HCT116 (cell line): ENCODE measurements at regions not wholly inside any gene's neighbourhood (a gene's known extent, or its start where the extent isn't known, plus 50 kb on each side); places are given as distances from the start of the nearest gene placed in this dataset.

ENCODE experiments used
- CEBPB ChIP-seq: IDR thresholded peaks from 2 replicates; pipeline ENCODE4 v1.6.1; 2012; ENCODE audit warnings: low read depth
- EZH2 ChIP-seq: fragments of 200-600 bp; sonication (generic); IDR thresholded peaks from 2 replicates; pipeline ENCODE4 v1.6.1; 2017; ENCODE audit warnings: antibody characterized with exemption, mixed run types
- EZH2phosphoT487 ChIP-seq: fragments of 200-600 bp; IDR thresholded peaks from 2 replicates; pipeline ENCODE4 v1.6.1; 2018; ENCODE audit warnings: antibody characterized with exemption, borderline replicate concordance
- FOSL1 ChIP-seq: IDR thresholded peaks from 2 replicates; pipeline ENCODE4 v1.6.1; 2012; ENCODE audit warnings: low read depth
- POLR2A ChIP-seq: IDR thresholded peaks from 2 replicates; pipeline ENCODE4 v1.7.0; 2011; ENCODE audit warnings: borderline replicate concordance; ENCODE audit not compliant: insufficient read depth, insufficient read length; ENCODE audit errors: extremely low read depth
- POLR2AphosphoS5 ChIP-seq: IDR thresholded peaks from 2 replicates; pipeline ENCODE4 v1.6.1; 2011; ENCODE audit warnings: mild to moderate bottlenecking, low read depth, low read length, moderate library complexity
- RAD21 ChIP-seq: IDR thresholded peaks from 2 replicates; pipeline ENCODE4 v1.6.1; 2012; ENCODE audit warnings: low read depth, mild to moderate bottlenecking
- REST ChIP-seq: IDR thresholded peaks from 2 replicates; pipeline ENCODE4 v1.6.1; 2012; ENCODE audit warnings: low read depth
- SIN3A ChIP-seq: IDR thresholded peaks from 2 replicates; pipeline ENCODE4 v1.6.1; 2012; ENCODE audit warnings: low read depth
- SP1 ChIP-seq: IDR thresholded peaks from 2 replicates; pipeline ENCODE4 v1.6.1; 2012; ENCODE audit warnings: low read depth
- SRF ChIP-seq: IDR thresholded peaks from 2 replicates; pipeline ENCODE4 v1.6.1; 2012; ENCODE audit warnings: low read depth
- YY1 ChIP-seq: IDR thresholded peaks from 2 replicates; pipeline ENCODE4 v1.6.1; 2011; ENCODE audit warnings: low read length, low read depth, moderate library complexity, mild to moderate bottlenecking; ENCODE audit not compliant: insufficient replicate concordance; ENCODE audit errors: extremely low read depth
- TF ChIP-seq, protein P1 (sequence below), 3 experiments: fragments of 200-600 bp in 1 of 3; sonication (generic) in 1 of 3; IDR thresholded peaks in 2 of 3; conservative IDR thresholded peaks in 1 of 3; 2 replicates each; pipeline ENCODE4 v1.5.1; 2012 to 2017; ENCODE audit warnings: low read depth in 2 of 3, low read length in 2 of 3, antibody characterized with exemption in 1 of 3, borderline replicate concordance in 1 of 3, control low read depth in 1 of 3, mild to moderate bottlenecking in 1 of 3, mixed read lengths in 1 of 3, mixed run types in 1 of 3, moderate library complexity in 1 of 3; ENCODE audit not compliant: insufficient read depth in 1 of 3
- TF ChIP-seq, protein P2 (sequence below): IDR thresholded peaks from 2 replicates; pipeline ENCODE4 v1.6.1; 2012

GRCh38 chr2:156652691-156653090 is 216.5 kb downstream of the GPD2 start:
- TF ChIP-seq, protein P1, sequence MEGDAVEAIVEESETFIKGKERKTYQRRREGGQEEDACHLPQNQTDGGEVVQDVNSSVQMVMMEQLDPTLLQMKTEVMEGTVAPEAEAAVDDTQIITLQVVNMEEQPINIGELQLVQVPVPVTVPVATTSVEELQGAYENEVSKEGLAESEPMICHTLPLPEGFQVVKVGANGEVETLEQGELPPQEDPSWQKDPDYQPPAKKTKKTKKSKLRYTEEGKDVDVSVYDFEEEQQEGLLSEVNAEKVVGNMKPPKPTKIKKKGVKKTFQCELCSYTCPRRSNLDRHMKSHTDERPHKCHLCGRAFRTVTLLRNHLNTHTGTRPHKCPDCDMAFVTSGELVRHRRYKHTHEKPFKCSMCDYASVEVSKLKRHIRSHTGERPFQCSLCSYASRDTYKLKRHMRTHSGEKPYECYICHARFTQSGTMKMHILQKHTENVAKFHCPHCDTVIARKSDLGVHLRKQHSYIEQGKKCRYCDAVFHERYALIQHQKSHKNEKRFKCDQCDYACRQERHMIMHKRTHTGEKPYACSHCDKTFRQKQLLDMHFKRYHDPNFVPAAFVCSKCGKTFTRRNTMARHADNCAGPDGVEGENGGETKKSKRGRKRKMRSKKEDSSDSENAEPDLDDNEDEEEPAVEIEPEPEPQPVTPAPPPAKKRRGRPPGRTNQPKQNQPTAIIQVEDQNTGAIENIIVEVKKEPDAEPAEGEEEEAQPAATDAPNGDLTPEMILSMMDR (IDR thresholded peaks at IDR 0.05 in 2 of 3, conservative IDR thresholded peaks at IDR 0.05 in 1 of 3; ENCODE audit: borderline replicate concordance in 1 of 3, insufficient read depth in 1 of 3, low read depth in 2 of 3, low read length in 2 of 3) = no peak
- TF ChIP-seq SIN3A (no peak), EZH2 (no peak), EZH2phosphoT487 (no peak), YY1 (no peak), RAD21 (no peak), FOSL1 (no peak), POLR2AphosphoS5 (no peak), REST (no peak), POLR2A (no peak), CEBPB (no peak), SRF (no peak), SP1 (no peak)
- TF ChIP-seq, protein P2, sequence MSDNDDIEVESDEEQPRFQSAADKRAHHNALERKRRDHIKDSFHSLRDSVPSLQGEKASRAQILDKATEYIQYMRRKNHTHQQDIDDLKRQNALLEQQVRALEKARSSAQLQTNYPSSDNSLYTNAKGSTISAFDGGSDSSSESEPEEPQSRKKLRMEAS = no peak
